ENCODE measurements at regions not wholly inside any gene's neighbourhood (a gene's known extent, or its start where the extent isn't known, plus 50 kb on each side); places are given as distances from the start of the nearest gene placed in this dataset.

DNA sequence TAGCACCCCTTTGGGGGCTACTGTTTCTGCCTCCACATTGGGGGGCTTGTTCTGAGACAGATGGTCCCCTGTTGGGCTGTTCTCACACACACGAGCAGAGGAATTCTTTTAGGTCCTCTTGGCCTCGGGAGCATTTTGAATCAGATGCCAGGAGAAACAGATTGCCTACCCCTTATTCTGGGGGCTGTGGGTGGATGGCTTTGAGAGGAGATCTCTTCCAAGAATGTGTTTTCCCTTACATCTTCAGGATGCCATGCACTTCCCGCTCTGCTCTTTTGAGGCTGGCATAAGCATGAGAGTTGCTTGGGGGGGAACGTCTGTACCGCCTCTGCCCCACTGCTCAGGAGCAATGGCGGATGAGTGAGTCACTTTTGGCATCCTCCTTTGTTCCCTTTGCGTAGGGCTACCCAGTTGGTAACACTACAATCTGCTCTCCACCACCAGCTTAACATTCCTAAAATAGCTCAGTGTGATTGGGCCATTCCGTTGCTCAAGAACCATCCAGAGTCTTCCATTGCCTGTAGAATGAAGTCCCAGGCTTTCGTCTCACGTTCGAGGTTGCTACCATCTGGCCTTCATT is 154.4 kb downstream of the RPLP1 start:
- no peaks in the 10 kb centered on the region for H3K9me2 ChIP-seq (ENCODE audit: low read depth, low read length)
- no peaks in the 10 kb centered on the region for H4K20me1 ChIP-seq (ENCODE audit: insufficient read depth, low read length)
- no peak overlapping the region for H3K4me3 ChIP-seq (ENCODE audit: low read depth, low read length, poor library complexity, severe bottlenecking)
- no peak overlapping the region for H3K9ac ChIP-seq (ENCODE audit: low read length)
- H3F3A ChIP-seq (ENCODE audit: insufficient read depth, low read length): no peaks in the 10 kb centered on the region
- H3K4me2 ChIP-seq (ENCODE audit: low read length): no peak overlapping the region
- H3K27ac ChIP-seq (ENCODE audit: low read depth, low read length, poor library complexity, severe bottlenecking): no peak overlapping the region
- no peaks in the 10 kb centered on the region for H3K9me3 ChIP-seq (ENCODE audit: low read length)
- H3K27me3 ChIP-seq (ENCODE audit: insufficient read depth, low read length): peaks cover 12% of the 10 kb centered on the region; the same call in 1 of the 2 replicates
- H3K4me1 ChIP-seq (ENCODE audit: insufficient read depth, low read length, severe bottlenecking): no peaks in the 10 kb centered on the region
- H3K36me3 ChIP-seq (ENCODE audit: insufficient read depth, low read length): no peaks in the 10 kb centered on the region
- no peak overlapping the region for H2AFZ ChIP-seq (ENCODE audit: low read length)
- no peaks in the 10 kb centered on the region for H3K79me2 ChIP-seq (ENCODE audit: insufficient read depth, low read length)
- no peak for TF ChIP-seq CTCF (IDR thresholded peaks at IDR 0.05; ENCODE audit: low read length)
- no peak for TF ChIP-seq EZH2 (IDR thresholded peaks at IDR 0.05; ENCODE audit: borderline replicate concordance, low read length)

DNA sequence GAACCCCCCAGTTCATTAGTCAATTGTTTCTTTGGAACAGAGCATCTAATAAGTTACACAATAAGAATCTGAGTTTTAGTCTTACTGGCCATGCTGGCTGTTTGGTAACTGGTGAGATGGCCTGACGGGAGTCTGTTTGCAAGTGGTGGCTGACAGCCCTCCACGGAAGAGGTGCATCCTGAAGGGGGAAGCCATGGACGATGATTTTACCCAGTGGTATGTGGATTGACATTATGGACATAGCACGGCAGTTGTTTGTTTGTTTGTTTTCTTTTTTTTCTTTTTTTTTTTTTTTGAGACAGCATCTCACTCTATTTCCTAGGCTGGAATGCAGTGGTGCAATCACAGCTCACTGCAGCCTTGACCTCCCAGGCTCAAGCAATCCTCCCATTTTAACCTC is 156.0 kb downstream of the RPLP1 start:
- no peaks in the 10 kb centered on the region for H3K9me2 ChIP-seq (ENCODE audit: low read depth, low read length)
- no peaks in the 10 kb centered on the region for H3K36me3 ChIP-seq (ENCODE audit: insufficient read depth, low read length)
- no peaks in the 10 kb centered on the region for H4K20me1 ChIP-seq (ENCODE audit: insufficient read depth, low read length)
- H3K9ac ChIP-seq (ENCODE audit: low read length): no peak overlapping the region
- no peaks in the 10 kb centered on the region for H3K4me1 ChIP-seq (ENCODE audit: insufficient read depth, low read length, severe bottlenecking)
- no peaks in the 10 kb centered on the region for H3K79me2 ChIP-seq (ENCODE audit: insufficient read depth, low read length)
- H3F3A ChIP-seq (ENCODE audit: insufficient read depth, low read length): 0 out of 2 replicates have a peak, but pooled peaks cover 3% of the 10 kb centered on the region
- no peak overlapping the region for H2AFZ ChIP-seq (ENCODE audit: low read length)
- no peak for TF ChIP-seq EZH2 (IDR thresholded peaks at IDR 0.05; ENCODE audit: borderline replicate concordance, low read length)
- TF ChIP-seq CTCF (IDR thresholded peaks at IDR 0.05; ENCODE audit: low read length): no peak
- H3K27me3 ChIP-seq (ENCODE audit: insufficient read depth, low read length): peaks cover 8% of the 10 kb centered on the region; the same call in 1 of the 2 replicates
- H3K9me3 ChIP-seq (ENCODE audit: low read length): no peaks in the 10 kb centered on the region
- no peak overlapping the region for H3K4me3 ChIP-seq (ENCODE audit: low read depth, low read length, poor library complexity, severe bottlenecking)
- no peak overlapping the region for H3K4me2 ChIP-seq (ENCODE audit: low read length)
- no peak overlapping the region for H3K27ac ChIP-seq (ENCODE audit: low read depth, low read length, poor library complexity, severe bottlenecking)

DNA sequence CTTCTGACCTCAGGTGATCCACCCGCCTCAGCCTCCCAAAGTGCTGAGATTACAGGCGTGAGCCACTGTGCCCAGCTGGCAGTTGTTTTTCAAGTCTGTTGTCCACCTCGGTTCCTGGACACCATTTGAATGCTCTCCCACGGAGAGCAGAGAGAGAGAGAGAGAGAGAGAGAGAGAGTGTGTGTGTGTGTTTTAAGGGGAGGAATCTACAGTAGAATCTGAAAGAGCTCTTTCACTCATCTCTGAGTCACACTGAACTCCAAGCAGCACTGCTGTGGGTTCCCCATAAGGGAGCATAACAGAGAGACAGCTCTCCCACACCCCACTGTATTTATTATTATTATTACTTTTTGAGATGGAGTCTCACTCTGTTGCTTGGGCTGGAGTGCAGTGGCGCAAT is 156.6 kb downstream of the RPLP1 start:
- TF ChIP-seq EZH2 (IDR thresholded peaks at IDR 0.05; ENCODE audit: borderline replicate concordance, low read length) (no peak), CTCF (IDR thresholded peaks at IDR 0.05; ENCODE audit: low read length) (no peak)

More for the DNA sequence above, 156.6 kb downstream of the RPLP1 start:
- Histone ChIP-seq H2AFZ (ENCODE audit: low read length) (no peak overlapping the region), H3K9me2 (ENCODE audit: low read depth, low read length) (no peaks in the 10 kb centered on the region), H3K4me1 (ENCODE audit: insufficient read depth, low read length, severe bottlenecking) (no peaks in the 10 kb centered on the region), H3F3A (ENCODE audit: insufficient read depth, low read length) (0 out of 2 replicates have a peak, but pooled peaks cover 3% of the 10 kb centered on the region), H4K20me1 (ENCODE audit: insufficient read depth, low read length) (no peaks in the 10 kb centered on the region), H3K9me3 (ENCODE audit: low read length) (no peaks in the 10 kb centered on the region), H3K4me2 (ENCODE audit: low read length) (no peak overlapping the region), H3K36me3 (ENCODE audit: insufficient read depth, low read length) (no peaks in the 10 kb centered on the region), H3K27me3 (ENCODE audit: insufficient read depth, low read length) (peaks cover 8% of the 10 kb centered on the region; the same call in 1 of the 2 replicates), H3K4me3 (ENCODE audit: low read depth, low read length, poor library complexity, severe bottlenecking) (no peak overlapping the region), H3K27ac (ENCODE audit: low read depth, low read length, poor library complexity, severe bottlenecking) (no peak overlapping the region), H3K9ac (ENCODE audit: low read length) (no peak overlapping the region), H3K79me2 (ENCODE audit: insufficient read depth, low read length) (no peaks in the 10 kb centered on the region)
